Upper lobe of left lung (tissue), 4 donors: ENCODE measurements at regions not wholly inside any gene's neighbourhood (a gene's known extent, or its start where the extent isn't known, plus 50 kb on each side); places are given as distances from the start of the nearest gene placed in this dataset.

Source experiments
- CTCF ChIP-seq, 6 experiments: fragments of 450-650 bp in 4 of 6; fragments of 200-600 bp in 2 of 6; sonication (generic) in 2 of 6; IDR thresholded peaks; one replicate each; pipeline ENCODE4 v1.5.1; 2016 to 2019; ENCODE audit warnings: antibody characterized with exemption in 6 of 6
- EP300 ChIP-seq, 4 donors: sonication (generic); formaldehyde crosslinking; IDR thresholded peaks; one replicate each; pipeline ENCODE4 v1.5.1; 2017; ENCODE audit warnings: antibody characterized with exemption in 4 of 4, control low read depth in 2 of 4
- POLR2A ChIP-seq, 4 donors: fragments of 450-650 bp; IDR thresholded peaks; one replicate each; pipeline ENCODE4 v1.5.1; 2016 to 2017; ENCODE audit warnings: antibody characterized with exemption in 4 of 4, mild to moderate bottlenecking in 2 of 4
- POLR2AphosphoS5 ChIP-seq, 2 donors: sonication (generic); formaldehyde crosslinking; IDR thresholded peaks; one replicate each; pipeline ENCODE4 v1.5.1; 2017; ENCODE audit warnings: antibody characterized with exemption in 2 of 2

GRCh38 chr1:80925130-80925805 lies 875.5 kb upstream of the ADGRL2 start:
- TF ChIP-seq EP300 (IDR thresholded peaks at IDR 0.05), result no peak
- no peak for TF ChIP-seq POLR2A (IDR thresholded peaks at IDR 0.05)
- TF ChIP-seq POLR2AphosphoS5 (IDR thresholded peaks at IDR 0.05), result no peak
- no peak for TF ChIP-seq CTCF (IDR thresholded peaks at IDR 0.05)
